Dendritic cell treated with granulocyte-macrophage colony-stimulating factor and Interleukin-4, amounts not matched to agents 40 ng/mL and 50 ng/mL, for 4 days (primary cell): ENCODE measurements at regions not wholly inside any gene's neighbourhood (a gene's known extent, or its start where the extent isn't known, plus 50 kb on each side); places are given as distances from the start of the nearest gene placed in this dataset.
"Not testable (repeated sequence)": the region's sequence is repeated elsewhere in the genome, so short reads cannot be mapped to it uniquely, and the experiment has no call there.

Experiments used
- H3K27ac Mint-ChIP-seq: one replicate; pipeline ENCODE4 v1.8.0; 2022; ENCODE audit warnings: mild to moderate bottlenecking, mixed read lengths
- H3K27me3 Mint-ChIP-seq: one replicate; pipeline ENCODE4 v1.8.0; 2022; ENCODE audit warnings: mild to moderate bottlenecking, mixed read lengths
- H3K36me3 Mint-ChIP-seq: one replicate; pipeline ENCODE4 v1.8.0; 2022; ENCODE audit warnings: low read depth, mixed read lengths
- H3K4me1 Mint-ChIP-seq: one replicate; pipeline ENCODE4 v1.8.0; 2022; ENCODE audit warnings: low read depth, mixed read lengths
- H3K4me3 Mint-ChIP-seq: one replicate; pipeline ENCODE4 v1.8.0; 2022; ENCODE audit warnings: mild to moderate bottlenecking, moderate library complexity, mixed read lengths
- H3K9me3 Mint-ChIP-seq: one replicate; pipeline ENCODE4 v1.8.0; 2022; ENCODE audit warnings: mixed read lengths
- intact Hi-C: fragments of 100-400 bp; cut with micrococcal nuclease; formaldehyde crosslinking; loops from one replicate; pipeline ENCODE4 v1.15.0; 2022

DNA sequence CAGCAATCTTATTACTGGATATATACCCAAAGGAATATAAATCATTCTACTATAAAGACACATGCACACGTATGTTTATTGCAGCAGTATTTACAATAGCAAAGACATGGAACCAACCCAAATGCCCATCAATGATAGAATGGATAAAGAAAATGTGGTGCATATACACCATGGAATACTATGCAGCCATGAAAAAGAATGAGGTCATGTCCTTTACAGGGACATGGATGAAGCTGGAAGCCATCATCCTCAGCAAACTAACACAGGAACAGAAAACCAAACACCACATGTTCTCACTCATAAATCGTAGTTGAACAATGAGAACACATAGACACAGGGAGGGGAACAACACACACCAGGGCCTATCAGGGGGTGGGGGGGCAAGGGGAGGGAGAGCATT, 353.9 kb upstream of the ATP10A start:
- H3K4me3 Mint-ChIP-seq, H3K27me3 Mint-ChIP-seq, H3K9me3 Mint-ChIP-seq, intact Hi-C loops, H3K4me1 Mint-ChIP-seq, H3K27ac Mint-ChIP-seq, H3K36me3 Mint-ChIP-seq: not testable (repeated sequence)

GRCh38 chr15:26214290-26214689, 351.2 kb upstream of the ATP10A start:
- Mint-ChIP-seq H3K4me3 (no peak overlapping the region), H3K27ac (no peak overlapping the region), H3K9me3 (peaks cover 16% of the 10 kb centered on the region), H3K4me1 (no peaks in the 10 kb centered on the region), H3K36me3 (no peaks in the 10 kb centered on the region), H3K27me3 (no peaks in the 10 kb centered on the region)
- intact Hi-C loops: no loop called here

DNA sequence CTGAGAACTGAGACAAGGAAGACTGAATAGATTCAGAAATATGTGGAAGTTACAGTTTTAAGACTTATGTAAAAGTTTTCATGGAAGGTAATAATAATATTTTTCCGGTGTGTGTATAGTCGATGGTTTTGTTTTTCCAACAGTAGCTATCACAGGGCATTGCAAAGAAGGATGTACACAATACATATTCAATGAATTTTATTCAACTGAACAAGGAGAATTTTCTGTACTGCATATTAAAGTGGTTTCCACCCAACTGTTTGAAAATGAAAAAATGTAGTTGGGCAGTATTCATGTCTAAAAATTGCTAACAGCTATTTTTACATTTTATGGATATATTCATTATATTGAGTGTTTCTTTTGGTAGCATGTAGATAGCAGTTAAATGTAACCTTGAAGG, 350.3 kb upstream of the ATP10A start:
- Mint-ChIP-seq H3K36me3 (no peaks in the 10 kb centered on the region), H3K9me3 (peaks cover 25% of the 10 kb centered on the region), H3K4me1 (no peaks in the 10 kb centered on the region), H3K27me3 (no peaks in the 10 kb centered on the region), H3K27ac (no peak overlapping the region), H3K4me3 (no peak overlapping the region)
- intact Hi-C loops: no loop called here

- Mint-ChIP-seq H3K4me1 (no peaks in the 10 kb centered on the region), H3K9me3 (peaks cover 31% of the 10 kb centered on the region), H3K4me3 (no peak overlapping the region), H3K36me3 (no peaks in the 10 kb centered on the region), H3K27ac (no peak overlapping the region), H3K27me3 (no peaks in the 10 kb centered on the region)
- intact Hi-C loops: no loop called here
Observed at GRCh38 chr15:26212109-26212508, 349.0 kb upstream of the ATP10A start.

DNA sequence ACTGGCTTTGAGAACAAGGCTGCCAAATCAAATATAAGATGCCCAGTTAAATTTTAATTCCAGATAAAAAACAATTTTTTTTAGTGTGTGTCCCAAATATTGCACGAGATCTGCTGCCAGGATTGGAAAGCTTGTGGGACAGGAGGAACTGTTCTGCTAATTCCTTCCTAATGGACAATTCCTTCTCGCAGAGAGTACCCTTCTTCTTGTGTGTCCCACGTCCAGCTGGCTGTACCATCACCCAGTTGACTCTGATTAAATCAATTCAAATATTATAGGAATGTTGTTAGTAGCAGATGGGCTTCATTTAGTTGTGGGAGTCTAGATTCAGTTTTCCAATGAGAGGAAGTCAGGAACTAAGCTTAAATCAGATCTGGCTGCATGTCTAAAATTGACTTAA, 347.9 kb upstream of the ATP10A start:
- intact Hi-C loops: no loop called here

GRCh38 chr15:26201177-26201858, 338.2 kb upstream of the ATP10A start:
- Mint-ChIP-seq H3K27ac (no peak overlapping the region), H3K4me3 (no peak overlapping the region), H3K9me3 (no peaks in the 10 kb centered on the region), H3K36me3 (no peaks in the 10 kb centered on the region), H3K4me1 (no peaks in the 10 kb centered on the region), H3K27me3 (no peaks in the 10 kb centered on the region)
- intact Hi-C loops: no loop called here

More for the DNA sequence above, 347.9 kb upstream of the ATP10A start:
- Mint-ChIP-seq H3K9me3 (peaks cover 31% of the 10 kb centered on the region), H3K27ac (no peak overlapping the region), H3K4me3 (no peak overlapping the region), H3K27me3 (no peaks in the 10 kb centered on the region), H3K36me3 (no peaks in the 10 kb centered on the region), H3K4me1 (no peaks in the 10 kb centered on the region)

GRCh38 chr15:26200427-26200826, 337.3 kb upstream of the ATP10A start:
- H3K4me1 Mint-ChIP-seq: no peaks in the 10 kb centered on the region

GRCh38 chr15:26197719-26198118, 334.6 kb upstream of the ATP10A start:
- Mint-ChIP-seq H3K27me3 (no peaks in the 10 kb centered on the region), H3K9me3 (no peaks in the 10 kb centered on the region), H3K4me3 (no peak overlapping the region), H3K4me1 (no peaks in the 10 kb centered on the region), H3K27ac (no peak overlapping the region), H3K36me3 (no peaks in the 10 kb centered on the region)
- intact Hi-C loops: no loop called here

More at GRCh38 chr15:26200427-26200826, 337.3 kb upstream of the ATP10A start:
- intact Hi-C loops: no loop called here
- no peaks in the 10 kb centered on the region for H3K27me3 Mint-ChIP-seq
- no peak overlapping the region for H3K4me3 Mint-ChIP-seq
- no peaks in the 10 kb centered on the region for H3K9me3 Mint-ChIP-seq
- H3K36me3 Mint-ChIP-seq: no peaks in the 10 kb centered on the region
- no peak overlapping the region for H3K27ac Mint-ChIP-seq

DNA sequence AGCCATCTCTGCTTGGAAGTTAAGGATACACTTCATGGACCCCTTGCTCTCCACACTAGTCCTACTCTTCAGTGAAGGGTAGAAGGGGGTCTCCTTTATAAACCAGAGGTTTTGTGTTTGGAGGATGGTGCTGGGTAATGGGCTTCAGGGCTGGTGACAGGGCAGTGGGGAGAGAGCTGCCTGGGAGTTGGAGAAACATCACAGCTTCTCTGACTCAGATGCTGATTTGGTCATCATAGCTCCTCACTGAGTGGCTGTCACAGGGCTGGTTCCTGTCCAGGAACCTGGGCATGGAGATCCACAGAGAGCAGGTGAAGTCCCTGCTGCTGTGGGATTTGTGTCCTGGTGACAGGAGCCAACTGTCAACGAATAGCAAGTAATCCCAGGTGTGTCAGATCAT, 333.9 kb upstream of the ATP10A start:
- Mint-ChIP-seq H3K27ac (no peak overlapping the region), H3K27me3 (no peaks in the 10 kb centered on the region), H3K4me3 (no peak overlapping the region), H3K4me1 (no peaks in the 10 kb centered on the region), H3K9me3 (no peaks in the 10 kb centered on the region), H3K36me3 (no peaks in the 10 kb centered on the region)
- intact Hi-C loops: no loop called here

DNA sequence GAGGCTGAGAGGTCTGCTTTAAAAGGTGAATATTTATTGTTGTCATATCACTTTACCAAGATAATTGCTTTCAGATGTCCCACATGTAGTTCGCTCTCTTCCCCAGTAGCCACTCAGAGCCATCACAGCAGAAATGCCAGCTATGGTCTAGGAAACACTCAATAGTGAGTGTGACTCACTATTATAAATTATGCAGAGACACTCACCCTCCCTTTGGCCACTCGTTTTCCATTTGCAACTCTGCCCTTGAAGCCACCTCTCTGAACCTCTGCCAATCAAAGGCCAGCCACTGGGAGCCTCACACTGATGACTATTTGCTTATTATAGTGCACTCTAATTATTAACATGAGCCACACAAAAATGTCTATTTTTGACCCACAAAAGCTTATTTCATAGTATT, 328.1 kb upstream of the ATP10A start:
- Mint-ChIP-seq H3K27ac (no peak overlapping the region), H3K27me3 (no peaks in the 10 kb centered on the region), H3K9me3 (no peaks in the 10 kb centered on the region), H3K4me1 (no peaks in the 10 kb centered on the region), H3K4me3 (no peak overlapping the region), H3K36me3 (no peaks in the 10 kb centered on the region)
- intact Hi-C loops: no loop called here

- H3K27me3 Mint-ChIP-seq, H3K9me3 Mint-ChIP-seq, H3K36me3 Mint-ChIP-seq, H3K4me1 Mint-ChIP-seq, H3K27ac Mint-ChIP-seq, H3K4me3 Mint-ChIP-seq, intact Hi-C loops: not testable (repeated sequence)
Observed at GRCh38 chr15:26186138-26186537, 323.0 kb upstream of the ATP10A start.

- H3K4me3 Mint-ChIP-seq: no peak overlapping the region
Observed at GRCh38 chr15:26182441-26182840, 319.3 kb upstream of the ATP10A start.

DNA sequence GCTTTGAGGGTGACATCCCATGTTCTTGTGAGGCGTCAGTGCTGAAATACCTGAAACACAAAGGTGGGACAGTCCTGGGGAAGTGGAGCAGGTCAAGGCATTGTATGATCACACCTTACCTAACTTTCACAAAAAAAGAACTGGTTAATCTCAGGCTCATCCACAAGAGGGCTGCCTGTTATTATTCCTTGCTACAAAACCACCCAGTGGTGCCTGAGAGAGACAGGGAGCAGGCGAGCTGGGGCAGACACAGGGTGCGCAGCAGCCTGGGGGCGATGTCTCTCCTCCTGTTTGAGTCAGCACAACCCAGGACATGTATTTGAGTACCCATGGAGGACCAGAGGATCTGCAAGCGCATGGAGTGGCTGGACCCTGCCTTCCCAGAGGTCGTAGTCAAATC, 316.8 kb upstream of the ATP10A start:
- H3K27ac Mint-ChIP-seq: no peak overlapping the region
- no peaks in the 10 kb centered on the region for H3K9me3 Mint-ChIP-seq
- intact Hi-C loops: no loop called here
- no peak overlapping the region for H3K4me3 Mint-ChIP-seq
- no peaks in the 10 kb centered on the region for H3K4me1 Mint-ChIP-seq
- H3K36me3 Mint-ChIP-seq: no peaks in the 10 kb centered on the region
- no peaks in the 10 kb centered on the region for H3K27me3 Mint-ChIP-seq

More at GRCh38 chr15:26182441-26182840, 319.3 kb upstream of the ATP10A start:
- H3K27me3 Mint-ChIP-seq: no peaks in the 10 kb centered on the region
- H3K27ac Mint-ChIP-seq: no peak overlapping the region
- H3K4me1 Mint-ChIP-seq: no peaks in the 10 kb centered on the region
- H3K36me3 Mint-ChIP-seq: no peaks in the 10 kb centered on the region
- intact Hi-C loops: no loop called here
- H3K9me3 Mint-ChIP-seq: no peaks in the 10 kb centered on the region

DNA sequence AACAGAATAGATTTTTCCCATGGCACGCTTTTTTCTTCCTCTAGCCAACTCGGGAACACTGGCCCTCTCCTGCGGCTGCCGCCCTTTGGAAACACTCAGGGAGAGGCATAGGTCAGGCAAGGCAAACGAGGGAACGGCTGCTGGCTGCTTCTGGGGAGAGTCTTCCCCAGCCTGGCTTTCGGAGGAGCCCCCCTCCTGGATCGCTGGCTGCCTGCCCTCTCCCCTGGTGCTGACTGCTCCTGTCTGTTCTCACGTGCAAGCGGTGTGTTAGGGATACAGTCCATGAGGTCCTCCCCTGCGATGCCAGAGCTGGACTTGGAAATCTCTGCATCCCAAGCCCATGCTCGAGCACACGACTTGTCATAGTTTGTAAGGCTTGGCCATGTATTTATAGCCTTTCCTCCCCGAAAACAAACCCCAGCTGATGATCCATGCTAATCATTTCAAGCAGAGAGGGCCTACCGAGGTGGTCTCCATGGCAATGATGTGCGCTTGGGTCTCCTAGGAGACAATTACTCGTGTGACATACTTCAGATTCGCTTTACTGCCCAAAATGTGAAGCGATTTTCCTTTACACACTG, 315.6 kb upstream of the ATP10A start:
- Mint-ChIP-seq H3K27me3 (no peaks in the 10 kb centered on the region), H3K36me3 (no peaks in the 10 kb centered on the region), H3K4me3 (no peak overlapping the region), H3K4me1 (no peaks in the 10 kb centered on the region), H3K9me3 (no peaks in the 10 kb centered on the region), H3K27ac (no peak overlapping the region)
- intact Hi-C loops: no loop called here

- H3K36me3 Mint-ChIP-seq: no peaks in the 10 kb centered on the region
- no peaks in the 10 kb centered on the region for H3K27me3 Mint-ChIP-seq
- no peak overlapping the region for H3K4me3 Mint-ChIP-seq
- no peaks in the 10 kb centered on the region for H3K9me3 Mint-ChIP-seq
- intact Hi-C loops: no loop called here
- H3K4me1 Mint-ChIP-seq: no peaks in the 10 kb centered on the region
- no peak overlapping the region for H3K27ac Mint-ChIP-seq
Observed at GRCh38 chr15:26177816-26178215, 314.7 kb upstream of the ATP10A start.
